GM19238 (cell line): ENCODE measurements at regions not wholly inside any gene's neighbourhood (a gene's known extent, or its start where the extent isn't known, plus 50 kb on each side); places are given as distances from the start of the nearest gene placed in this dataset.
"Not testable (repeated sequence)": the region's sequence is repeated elsewhere in the genome, so short reads cannot be mapped to it uniquely, and the experiment has no call there.

Source experiments
- DNase-seq: peaks from one replicate; pipeline ENCODE4 v3.0.0; 2011; ENCODE audit warnings: low spot score; ENCODE audit not compliant: insufficient read length

GRCh38 chr18:34528177-34528576 is 181.9 kb upstream of the DTNA start:
- DNase-seq: no peak

DNA sequence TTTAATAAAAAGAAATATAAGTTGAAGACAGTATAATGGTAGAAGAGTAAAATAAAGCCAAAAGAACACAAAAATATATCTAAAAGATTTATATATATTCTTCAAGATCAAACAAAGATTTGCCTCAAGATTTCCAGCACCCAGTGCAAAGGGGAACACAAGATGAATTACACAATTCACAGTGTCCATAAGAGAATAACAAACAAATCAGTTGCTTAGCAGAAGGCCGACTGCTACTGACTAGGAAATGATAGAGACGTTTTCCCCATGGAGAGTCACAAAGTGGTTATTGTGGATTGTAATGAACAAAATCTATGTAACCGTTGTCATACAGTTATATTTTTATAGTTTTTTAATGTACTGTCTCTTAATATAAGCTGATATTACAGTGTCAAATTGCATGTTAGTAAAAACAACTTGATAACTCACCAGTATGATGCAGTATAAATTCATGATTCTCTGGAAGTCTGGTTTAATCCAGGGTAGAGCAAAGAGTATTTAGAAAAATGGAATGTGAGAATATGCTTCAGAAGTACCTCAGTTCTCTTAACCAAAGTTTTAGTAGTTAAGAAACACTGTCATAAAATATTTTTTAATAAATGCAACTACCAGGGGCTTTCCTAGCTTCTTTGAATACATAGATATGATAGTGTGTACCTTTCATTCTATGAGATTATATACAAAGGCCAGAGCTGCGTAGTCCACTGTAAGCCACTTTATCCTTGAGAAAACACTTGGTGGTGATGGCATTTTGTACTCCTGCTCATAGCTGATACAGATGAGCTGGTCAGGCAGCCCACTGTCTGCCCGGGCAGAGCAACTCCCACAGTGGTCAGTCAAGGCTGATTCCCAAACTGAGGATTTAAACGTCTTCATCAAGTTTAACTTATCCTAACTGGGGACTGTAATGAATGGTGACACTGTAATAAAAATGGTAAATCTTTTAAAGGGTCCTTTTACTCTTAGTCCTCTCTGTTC is 180.5 kb upstream of the DTNA start:
- no peak for DNase-seq

GRCh38 chr18:34531110-34531509 is 179.0 kb upstream of the DTNA start:
- no peak for DNase-seq

DNA sequence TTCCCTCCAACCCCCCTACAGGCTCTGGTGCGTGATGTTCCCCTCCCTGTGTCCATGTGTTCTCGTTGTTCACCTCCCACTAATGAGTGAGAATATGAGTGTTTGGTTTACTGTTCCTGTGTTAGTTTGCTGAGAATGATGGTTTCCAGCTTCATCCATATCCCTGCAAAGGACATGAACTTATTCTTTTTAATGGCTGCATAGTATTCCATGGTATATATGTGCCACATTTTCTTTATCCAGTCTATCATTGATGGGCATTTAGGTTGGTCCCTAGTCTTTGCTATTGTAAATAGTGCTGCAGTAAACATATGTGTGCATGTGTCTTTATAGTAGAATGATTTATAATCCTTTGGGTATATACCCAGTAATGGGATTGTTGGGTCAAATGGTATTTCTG is 175.5 kb upstream of the DTNA start:
- not testable (repeated sequence) for DNase-seq

GRCh38 chr18:34540897-34541296 is 169.2 kb upstream of the DTNA start:
- DNase-seq: no peak

DNA sequence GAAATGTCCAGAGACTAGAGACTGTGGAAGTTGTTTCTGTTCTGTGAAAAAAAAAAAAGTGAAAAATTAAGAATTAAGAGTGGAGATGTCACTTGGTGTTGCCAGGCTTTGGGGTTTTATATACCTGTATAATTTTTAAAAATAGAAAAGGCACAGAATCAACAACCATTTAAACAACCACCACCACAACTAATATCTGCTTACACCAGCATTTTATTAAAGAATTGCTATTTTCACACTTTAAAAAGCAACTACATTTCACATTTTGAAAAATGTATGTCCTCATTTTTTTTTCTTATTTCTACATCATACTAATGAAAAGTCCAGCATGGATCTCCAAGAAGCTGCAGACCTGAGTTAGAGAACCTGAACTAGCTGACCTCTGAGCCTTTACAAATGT is 167.5 kb upstream of the DTNA start:
- DNase-seq: no peak

- no peak for DNase-seq
Measured at GRCh38 chr18:34543356-34543755, 166.7 kb upstream of the DTNA start.

GRCh38 chr18:34543945-34544344 is 166.2 kb upstream of the DTNA start:
- DNase-seq: no peak

DNA sequence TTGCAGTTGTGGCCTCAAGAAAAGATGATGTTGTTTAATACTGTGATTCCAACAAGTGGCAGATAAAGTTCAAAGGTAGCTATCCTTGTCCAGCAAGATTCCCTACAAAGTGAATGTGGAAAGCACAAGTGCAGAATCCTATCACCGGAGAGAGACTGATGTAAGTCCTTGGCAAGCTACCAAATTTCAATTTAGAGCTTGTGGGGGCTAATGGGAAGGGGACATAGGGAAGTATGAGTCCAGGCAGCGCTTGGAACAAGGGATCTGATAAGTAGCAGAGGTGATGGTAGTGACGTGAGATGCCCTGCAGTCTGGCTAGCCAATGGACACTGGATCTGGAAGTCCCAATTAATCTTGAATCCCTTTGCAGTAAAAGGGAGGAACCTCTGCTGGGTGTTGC is 165.2 kb upstream of the DTNA start:
- no peak for DNase-seq

- DNase-seq: no peak
Measured at GRCh38 chr18:34548120-34548972, 161.8 kb upstream of the DTNA start.

GRCh38 chr18:34548973-34549294 is 161.2 kb upstream of the DTNA start:
- no peak for DNase-seq

DNA sequence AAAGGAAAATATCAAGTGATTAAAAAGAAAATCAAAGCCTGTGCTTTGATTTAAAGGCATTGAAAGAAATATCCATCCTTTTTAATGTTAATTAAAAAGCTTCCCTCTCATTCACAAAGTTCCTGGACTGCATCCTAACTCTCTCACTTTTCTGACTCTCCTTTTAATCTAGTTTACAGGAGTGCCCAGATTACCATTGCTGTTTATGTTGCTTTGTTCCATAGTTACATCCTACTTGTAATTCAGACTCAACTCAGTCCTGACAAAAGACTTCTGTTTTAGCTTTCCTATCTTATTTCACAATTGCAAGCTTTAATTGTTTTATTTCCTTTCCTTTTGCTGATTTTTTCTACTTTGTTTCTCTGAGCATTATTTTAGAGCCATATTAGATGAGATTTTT is 160.7 kb upstream of the DTNA start:
- DNase-seq: no peak

DNA sequence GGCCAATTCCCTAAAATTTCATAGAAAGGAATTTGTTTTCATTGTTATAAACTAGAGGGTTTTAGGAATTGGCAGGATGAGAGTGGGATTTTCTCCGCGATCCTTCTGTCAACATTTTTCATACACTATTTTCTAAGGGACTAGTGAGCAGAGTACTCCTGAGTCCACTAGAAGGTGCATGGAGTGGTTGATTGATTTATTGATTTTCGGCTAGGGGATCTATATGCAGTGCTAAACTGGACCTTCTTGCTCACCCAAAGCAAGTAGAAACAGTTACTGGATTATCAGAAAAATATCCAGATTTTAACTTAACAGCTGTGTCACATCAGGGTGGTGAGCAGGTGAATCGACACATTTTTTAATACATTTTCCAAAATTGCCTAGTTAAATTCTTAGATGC is 159.9 kb upstream of the DTNA start:
- no peak for DNase-seq

GRCh38 chr18:34550902-34551301 is 159.2 kb upstream of the DTNA start:
- DNase-seq: no peak

DNA sequence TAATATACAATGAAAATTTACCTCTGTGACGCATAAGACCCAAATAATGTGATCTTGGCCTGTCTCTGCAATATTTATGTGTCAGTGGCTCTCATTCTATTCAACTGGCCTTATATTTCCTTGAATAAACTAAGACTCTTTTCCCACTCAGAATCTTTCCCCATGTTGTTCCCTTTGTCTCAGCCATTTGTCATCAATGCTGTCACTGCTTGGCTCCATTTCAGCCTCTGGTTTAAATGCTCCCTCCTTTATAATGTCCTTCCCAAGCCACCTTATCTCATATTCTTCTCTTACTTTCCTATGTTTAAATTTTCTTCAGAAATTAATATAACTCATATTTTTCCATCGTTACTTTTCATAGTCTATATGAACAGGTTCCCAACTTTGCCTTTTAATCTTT is 158.3 kb upstream of the DTNA start:
- no peak for DNase-seq

DNA sequence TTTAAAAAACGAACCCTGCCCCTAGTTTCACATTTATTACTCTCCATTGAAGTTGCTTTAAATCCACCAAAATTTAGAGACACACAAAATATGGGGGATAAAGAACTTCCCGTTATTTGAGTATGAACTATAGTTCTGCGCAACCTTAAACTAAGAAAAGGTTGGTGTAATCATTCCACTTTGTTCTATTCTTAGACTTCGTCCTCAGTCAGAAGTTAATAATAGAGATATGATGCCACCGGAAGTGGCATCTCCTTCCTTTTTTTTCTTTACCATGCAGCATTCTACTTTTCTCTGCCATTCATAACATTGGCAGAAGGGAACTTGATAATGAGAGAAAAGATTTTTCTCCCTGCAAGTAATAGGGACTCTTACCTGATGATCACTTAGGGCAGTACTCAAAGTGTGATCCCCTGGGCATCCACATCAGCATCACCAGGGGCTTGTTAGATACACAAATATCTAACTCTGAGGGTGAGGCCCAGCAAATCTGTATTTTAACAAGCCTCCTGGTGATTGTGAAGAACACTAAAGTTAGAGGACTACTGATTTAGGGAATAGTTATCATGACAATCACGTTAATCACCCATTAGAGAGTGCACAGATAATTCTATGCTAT is 147.7 kb upstream of the DTNA start:
- DNase-seq: no peak

GRCh38 chr18:34567857-34568256 is 142.2 kb upstream of the DTNA start:
- no peak for DNase-seq

DNA sequence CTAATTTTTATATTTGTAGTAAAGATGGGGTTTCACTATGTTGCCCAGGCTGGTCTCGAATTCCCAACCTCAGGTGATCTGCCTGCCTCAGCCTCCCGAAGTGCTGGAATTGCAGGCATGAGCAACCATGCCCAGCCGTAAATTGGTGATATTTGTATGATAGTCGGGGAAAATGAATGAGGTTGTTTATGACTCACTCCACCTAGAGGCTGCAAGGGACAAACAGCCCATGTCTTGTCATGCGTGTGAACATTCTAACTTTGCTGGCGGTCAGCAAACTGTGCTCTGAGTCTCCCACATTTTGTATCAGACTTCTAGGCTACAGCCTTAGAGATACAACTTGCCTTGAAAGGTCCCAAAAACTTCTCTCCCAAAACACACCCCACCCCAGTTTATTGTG is 133.5 kb upstream of the DTNA start:
- no peak for DNase-seq

GRCh38 chr18:34583895-34584294 is 126.2 kb upstream of the DTNA start:
- DNase-seq: no peak

- DNase-seq: no peak
Measured at GRCh38 chr18:34590503-34590902, 119.6 kb upstream of the DTNA start.

DNA sequence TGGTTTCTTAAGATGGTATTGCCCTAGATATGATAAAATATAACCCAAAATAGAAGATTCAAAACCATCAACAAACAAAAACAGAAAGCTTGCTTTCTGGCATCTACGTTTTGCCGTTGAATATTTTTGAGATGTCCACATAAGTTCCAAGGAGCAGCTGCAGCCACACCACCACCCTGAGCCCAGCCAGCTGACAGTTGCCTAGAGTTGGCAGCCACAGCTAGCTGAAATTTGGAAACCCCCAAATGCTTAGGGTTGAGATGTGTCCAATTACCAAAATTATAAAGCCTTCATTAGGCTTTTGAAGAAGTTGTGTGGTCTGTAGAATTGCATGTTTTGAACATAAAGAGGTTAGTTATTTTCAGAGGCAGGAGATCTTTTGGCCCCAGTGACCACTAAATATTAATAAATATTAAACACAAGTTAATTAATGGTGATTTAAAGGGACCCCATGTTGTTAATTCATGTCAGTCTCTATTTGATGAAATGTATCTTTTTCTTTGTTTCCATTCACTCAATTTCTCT is 118.1 kb upstream of the DTNA start:
- DNase-seq: no peak

GRCh38 chr18:34592481-34592880 is 117.6 kb upstream of the DTNA start:
- no peak for DNase-seq
